ENCODE measurements at regions not wholly inside any gene's neighbourhood (a gene's known extent, or its start where the extent isn't known, plus 50 kb on each side); places are given as distances from the start of the nearest gene placed in this dataset.

- Mint-ChIP-seq H3K4me1 (no peaks in the 10 kb centered on the region), H3K9me3 (ENCODE audit: insufficient read depth) (peaks cover 4% of the 10 kb centered on the region), H3K27ac (no peak overlapping the region), H3K27me3 (peaks cover 37% of the 10 kb centered on the region), H3K4me3 (no peak overlapping the region)
- intact Hi-C loops (cut with micrococcal nuclease), result no loop called here
- ChIA-PET CTCF (no interaction called here), POLR2A (no interaction called here)
- Histone ChIP-seq H3K27me3 (replicated peaks in 1 of 4; ENCODE audit: control extremely low read depth in 1 of 4, control insufficient read depth in 3 of 4, insufficient read depth in 4 of 4, low read length in 3 of 4) (peaks cover 0 to 3% (median 0%) of the 10 kb centered on the region in 4 experiments), H3K4me3 (ENCODE audit: control extremely low read depth in 1 of 5, extremely low read depth in 1 of 5, insufficient read depth in 1 of 5, low read depth in 2 of 5, low read length in 4 of 5) (no peak overlapping the region), H3K36me3 (replicated peaks in 1 of 2; ENCODE audit: control extremely low read depth in 1 of 2, control insufficient read depth in 1 of 2, extremely low read depth in 1 of 2, insufficient read depth in 2 of 2, low read length in 1 of 2) (no peaks in the 10 kb centered on the region), H3K9ac (ENCODE audit: low read length) (no peak overlapping the region), H3K9me3 (ENCODE audit: control extremely low read depth in 1 of 3, control insufficient read depth in 2 of 3, insufficient read depth in 1 of 3, low read length in 2 of 3) (peaks cover 3 to 10% (median 3%) of the 10 kb centered on the region in 3 donors), H3K79me2 (ENCODE audit: control insufficient read depth, insufficient read depth, low read length) (no peaks in the 10 kb centered on the region), H3K27ac (ENCODE audit: low read length in 2 of 2) (no peak overlapping the region), H3K4me2 (replicated peaks; ENCODE audit: low read depth, low read length, poor library complexity, severe bottlenecking) (no peak overlapping the region), H3K4me1 (ENCODE audit: control insufficient read depth in 2 of 2, insufficient read depth in 2 of 2, low read length in 2 of 2) (no peaks in the 10 kb centered on the region), H2AFZ (ENCODE audit: insufficient read depth, low read depth, low read length, poor library complexity, severe bottlenecking) (no peak overlapping the region), H4K20me1 (ENCODE audit: control insufficient read depth, insufficient read depth, low read length, poor library complexity, severe bottlenecking) (no peaks in the 10 kb centered on the region)
- no peak for DNase-seq
- TF ChIP-seq EZH2 (IDR thresholded peaks at IDR 0.05; ENCODE audit: borderline replicate concordance, insufficient read depth, low read depth, low read length, poor library complexity, severe bottlenecking), result no peak
- TF ChIP-seq, protein P1, sequence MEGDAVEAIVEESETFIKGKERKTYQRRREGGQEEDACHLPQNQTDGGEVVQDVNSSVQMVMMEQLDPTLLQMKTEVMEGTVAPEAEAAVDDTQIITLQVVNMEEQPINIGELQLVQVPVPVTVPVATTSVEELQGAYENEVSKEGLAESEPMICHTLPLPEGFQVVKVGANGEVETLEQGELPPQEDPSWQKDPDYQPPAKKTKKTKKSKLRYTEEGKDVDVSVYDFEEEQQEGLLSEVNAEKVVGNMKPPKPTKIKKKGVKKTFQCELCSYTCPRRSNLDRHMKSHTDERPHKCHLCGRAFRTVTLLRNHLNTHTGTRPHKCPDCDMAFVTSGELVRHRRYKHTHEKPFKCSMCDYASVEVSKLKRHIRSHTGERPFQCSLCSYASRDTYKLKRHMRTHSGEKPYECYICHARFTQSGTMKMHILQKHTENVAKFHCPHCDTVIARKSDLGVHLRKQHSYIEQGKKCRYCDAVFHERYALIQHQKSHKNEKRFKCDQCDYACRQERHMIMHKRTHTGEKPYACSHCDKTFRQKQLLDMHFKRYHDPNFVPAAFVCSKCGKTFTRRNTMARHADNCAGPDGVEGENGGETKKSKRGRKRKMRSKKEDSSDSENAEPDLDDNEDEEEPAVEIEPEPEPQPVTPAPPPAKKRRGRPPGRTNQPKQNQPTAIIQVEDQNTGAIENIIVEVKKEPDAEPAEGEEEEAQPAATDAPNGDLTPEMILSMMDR (IDR thresholded peaks at IDR 0.05), result no peak
- no peak for ATAC-seq (ENCODE audit: low read depth)
Measured at GRCh38 chr9:126132746-126133145, 193.9 kb upstream of the MVB12B start.

- POLR2A ChIA-PET, result no interaction called here
Measured at GRCh38 chr9:126144196-126144595, 182.4 kb upstream of the MVB12B start.

More at GRCh38 chr9:126144196-126144595, 182.4 kb upstream of the MVB12B start:
- H3K27me3 ChIP-seq (replicated peaks in 1 of 4; ENCODE audit: control extremely low read depth in 1 of 4, control insufficient read depth in 3 of 4, insufficient read depth in 4 of 4, low read length in 3 of 4), result peaks cover 0 to 14% (median 7%) of the 10 kb centered on the region in 4 experiments
- H3K4me3 Mint-ChIP-seq, result no peak overlapping the region
- H3K4me3 ChIP-seq (ENCODE audit: control extremely low read depth in 1 of 5, extremely low read depth in 1 of 5, insufficient read depth in 1 of 5, low read depth in 2 of 5, low read length in 4 of 5), result no peak overlapping the region
- WGBS (ENCODE audit: insufficient coverage), result no CpG with 5 or more reads among the region's 1 CpG
- peaks cover 30% of the 10 kb centered on the region for H3K27me3 Mint-ChIP-seq
- no peak overlapping the region for H3K9ac ChIP-seq (ENCODE audit: low read length)
- DNase-seq (no peak), ATAC-seq (ENCODE audit: low read depth) (no peak)
- peaks cover 3 to 4% (median 3%) of the 10 kb centered on the region in 3 donors for H3K9me3 ChIP-seq (ENCODE audit: control extremely low read depth in 1 of 3, control insufficient read depth in 2 of 3, insufficient read depth in 1 of 3, low read length in 2 of 3)
- H3K36me3 ChIP-seq (replicated peaks in 1 of 2; ENCODE audit: control extremely low read depth in 1 of 2, control insufficient read depth in 1 of 2, extremely low read depth in 1 of 2, insufficient read depth in 2 of 2, low read length in 1 of 2), result no peaks in the 10 kb centered on the region
- H3K4me1 ChIP-seq (ENCODE audit: control insufficient read depth in 2 of 2, insufficient read depth in 2 of 2, low read length in 2 of 2), result peaks cover 0 to 7% of the 10 kb centered on the region in 2 donors
- H3K79me2 ChIP-seq (ENCODE audit: control insufficient read depth, insufficient read depth, low read length), result no peaks in the 10 kb centered on the region
- H3K9me3 Mint-ChIP-seq (ENCODE audit: insufficient read depth), result no peaks in the 10 kb centered on the region
- H4K20me1 ChIP-seq (ENCODE audit: control insufficient read depth, insufficient read depth, low read length, poor library complexity, severe bottlenecking), result no peaks in the 10 kb centered on the region
- no peak overlapping the region for H3K4me2 ChIP-seq (replicated peaks; ENCODE audit: low read depth, low read length, poor library complexity, severe bottlenecking)
- intact Hi-C loops (cut with micrococcal nuclease), result no loop called here
- H3K27ac Mint-ChIP-seq, result no peak overlapping the region
- H2AFZ ChIP-seq (ENCODE audit: insufficient read depth, low read depth, low read length, poor library complexity, severe bottlenecking), result no peak overlapping the region
- no peak overlapping the region for H3K27ac ChIP-seq (ENCODE audit: low read length in 2 of 2)
- TF ChIP-seq, protein P1 (IDR thresholded peaks at IDR 0.05), result no peak
- no peak for TF ChIP-seq EZH2 (IDR thresholded peaks at IDR 0.05; ENCODE audit: borderline replicate concordance, insufficient read depth, low read depth, low read length, poor library complexity, severe bottlenecking)
- peaks cover 10% of the 10 kb centered on the region for H3K4me1 Mint-ChIP-seq
- CTCF ChIA-PET, result no interaction called here
